OCI-LY7 (cell line): ENCODE measurements at regions not wholly inside any gene's neighbourhood (a gene's known extent, or its start where the extent isn't known, plus 50 kb on each side); places are given as distances from the start of the nearest gene placed in this dataset.

ENCODE experiments used
- BruUV-seq: library from RNA; stranded (reverse); fragments of 400-500 nt; replicated peaks from 2 replicates; lab custom pipeline; 2021; lab: Mats Ljungman, UMichigan
- CTCF ChIA-PET: fragments of 300-600 bp; sonication (Branson Sonifier 250); formaldehyde crosslinking; loops from one replicate; lab custom pipeline; 2022; ENCODE audit warnings: antibody characterized with exemption; ENCODE audit not compliant: unreplicated experiment; lab: Charles Lee
- POLR2A ChIA-PET: fragments of 300-600 bp; sonication (Branson Sonifier 250); formaldehyde crosslinking; loops from one replicate; lab custom pipeline; 2022; ENCODE audit warnings: antibody characterized with exemption; lab: Charles Lee
- DNase-seq: peaks from one replicate; pipeline ENCODE4 v3.0.0-alpha.2; 2015; ENCODE audit warnings: low spot score
- H2AFZ ChIP-seq: fragments of 200-600 bp; sonication (generic), shearing (Covaris generic); 2 replicates; pipeline ENCODE4 v1.6.1; 2014; ENCODE audit warnings: mild to moderate bottlenecking, antibody characterized with exemption, low read length, moderate library complexity
- H3K27ac ChIP-seq: fragments of 200-600 bp; sonication (generic); 2 replicates; pipeline ENCODE4 v1.5.1; 2014; ENCODE audit warnings: mixed run types, low read depth, mild to moderate bottlenecking, moderate library complexity, low read length, inconsistent platforms; ENCODE audit not compliant: poor library complexity, severe bottlenecking
- H3K36me3 ChIP-seq: fragments of 200-600 bp; sonication (generic); 2 replicates; pipeline ENCODE4 v1.6.1; 2014; ENCODE audit warnings: mild to moderate bottlenecking, antibody characterized with exemption, low read length, moderate library complexity, mixed read lengths; ENCODE audit not compliant: insufficient read depth
- H3K4me1 ChIP-seq: fragments of 200-600 bp; sonication (generic); 2 replicates; pipeline ENCODE4 v1.5.1; 2014; ENCODE audit warnings: mild to moderate bottlenecking, low read length; ENCODE audit not compliant: insufficient read depth, poor library complexity, severe bottlenecking
- H3K4me2 ChIP-seq: fragments of 200-600 bp; sonication (generic); 2 replicates; pipeline ENCODE4 v1.6.1; 2014; ENCODE audit warnings: mild to moderate bottlenecking, low read length
- H3K4me3 ChIP-seq: fragments of 200-600 bp; sonication (generic); 2 replicates; pipeline ENCODE4 v1.5.1; 2014; ENCODE audit warnings: mild to moderate bottlenecking, low read depth, low read length; ENCODE audit not compliant: poor library complexity, severe bottlenecking
- H3K79me2 ChIP-seq: fragments of 200-600 bp; sonication (generic); 2 replicates; pipeline ENCODE4 v1.6.1; 2016; ENCODE audit warnings: low read depth, mild to moderate bottlenecking, low read length, moderate library complexity, mixed read lengths; ENCODE audit not compliant: insufficient read depth
- H3K9me2 ChIP-seq: fragments of 200-600 bp; sonication (generic); 2 replicates; pipeline ENCODE4 v1.6.1; 2016; ENCODE audit warnings: mild to moderate bottlenecking, low read length, mixed read lengths; ENCODE audit not compliant: insufficient read depth
- H3K9me3 ChIP-seq: fragments of 200-600 bp; sonication (generic); 2 replicates; pipeline ENCODE4 v1.6.1; 2014; ENCODE audit warnings: mild to moderate bottlenecking, mixed run types, low read length, mixed read lengths
- H4K20me1 ChIP-seq: fragments of 200-600 bp; sonication (generic); 2 replicates; pipeline ENCODE4 v1.6.1; 2014; ENCODE audit warnings: mild to moderate bottlenecking, antibody characterized with exemption, low read length, moderate library complexity, mixed read lengths; ENCODE audit not compliant: insufficient read depth
- CTCF ChIP-seq: fragments of 200-600 bp; sonication (generic); conservative IDR thresholded peaks from 2 replicates; pipeline ENCODE4 v1.5.1; 2014; ENCODE audit warnings: mild to moderate bottlenecking, antibody characterized with exemption, low read length, moderate library complexity, mixed read lengths
- EZH2phosphoT487 ChIP-seq: fragments of 200-600 bp; sonication (generic); IDR thresholded peaks from 2 replicates; pipeline ENCODE4 v1.6.1; 2018; ENCODE audit warnings: low read depth, borderline replicate concordance, mild to moderate bottlenecking, mixed run types, antibody characterized with exemption, low read length, moderate library complexity, mixed read lengths
- intact Hi-C: fragments of 100-400 bp; cut with micrococcal nuclease; formaldehyde crosslinking; loops from one replicate; pipeline ENCODE4 v1.10.0; 2022; ENCODE audit not compliant: unreplicated experiment

GRCh38 chr22:49328118-49328475 lies 499.6 kb downstream of the BRD1 start:
- BruUV-seq = no TSS peak
- no peak overlapping the region for H2AFZ ChIP-seq
- H4K20me1 ChIP-seq = no peaks in the 10 kb centered on the region
- H3K27ac ChIP-seq = no peak overlapping the region
- no peak for DNase-seq
- TF ChIP-seq CTCF = no peak
- no peak for TF ChIP-seq EZH2phosphoT487
- no peaks in the 10 kb centered on the region for H3K4me1 ChIP-seq
- no peaks in the 10 kb centered on the region for H3K79me2 ChIP-seq
- no peaks in the 10 kb centered on the region for H3K36me3 ChIP-seq
- peaks cover 5% of the 10 kb centered on the region; the same call in 1 of the 2 replicates for H3K9me3 ChIP-seq
- H3K4me2 ChIP-seq = no peak overlapping the region
- H3K9me2 ChIP-seq = no peaks in the 10 kb centered on the region
- CTCF ChIA-PET = no interaction called here
- intact Hi-C loops = no loop called here
- POLR2A ChIA-PET = no interaction called here
- H3K4me3 ChIP-seq = no peak overlapping the region

GRCh38 chr22:49327411-49328117 lies 500.1 kb downstream of the BRD1 start:
- Histone ChIP-seq H4K20me1 (no peaks in the 10 kb centered on the region), H3K9me2 (no peaks in the 10 kb centered on the region), H3K9me3 (peaks cover 5% of the 10 kb centered on the region; the same call in 1 of the 2 replicates), H3K36me3 (no peaks in the 10 kb centered on the region), H3K4me3 (no peak overlapping the region), H3K4me2 (no peak overlapping the region), H3K27ac (no peak overlapping the region), H3K4me1 (no peaks in the 10 kb centered on the region), H2AFZ (no peak overlapping the region), H3K79me2 (no peaks in the 10 kb centered on the region)
- BruUV-seq = no TSS peak
- intact Hi-C loops = no loop called here
- no peak for DNase-seq
- ChIA-PET CTCF (no interaction called here), POLR2A (interaction anchor here (0.6 kb wide), 1 partner anchor 554 kb away, joined by 3 read pairs; no protein-coding TSS in a partner anchor)
- no peak for TF ChIP-seq EZH2phosphoT487
- no peak for TF ChIP-seq CTCF

- POLR2A ChIA-PET = no interaction called here
- Histone ChIP-seq H3K27ac (no peak overlapping the region), H2AFZ (no peak overlapping the region), H3K4me2 (no peak overlapping the region), H4K20me1 (no peaks in the 10 kb centered on the region), H3K9me3 (peaks cover 5% of the 10 kb centered on the region; the same call in 1 of the 2 replicates), H3K4me1 (no peaks in the 10 kb centered on the region), H3K36me3 (no peaks in the 10 kb centered on the region), H3K4me3 (no peak overlapping the region), H3K79me2 (no peaks in the 10 kb centered on the region), H3K9me2 (no peaks in the 10 kb centered on the region)
- intact Hi-C loops = no loop called here
- TF ChIP-seq EZH2phosphoT487 (no peak), CTCF (no peak)
- CTCF ChIA-PET = no interaction called here
- DNase-seq = no peak
- BruUV-seq = no TSS peak
These were observed 501.1 kb downstream of the BRD1 start for GRCh38 chr22:49326558-49326957.
